SU-DHL-6 (cell line): ENCODE measurements at regions not wholly inside any gene's neighbourhood (a gene's known extent, or its start where the extent isn't known, plus 50 kb on each side); places are given as distances from the start of the nearest gene placed in this dataset.

Source experiments
- CTCF ChIP-seq: fragments of 200-600 bp; sonication (generic); IDR thresholded peaks from one replicate; pipeline ENCODE4 v1.5.1; 2017; ENCODE audit warnings: antibody characterized with exemption, mild to moderate bottlenecking, low read length, moderate library complexity; ENCODE audit not compliant: insufficient read depth, poor library complexity, severe bottlenecking
- EZH2phosphoT487 ChIP-seq: fragments of 200-600 bp; sonication (generic), shearing (Covaris generic); conservative IDR thresholded peaks from 2 replicates; pipeline ENCODE4 v1.6.1; 2018; ENCODE audit warnings: mild to moderate bottlenecking, antibody characterized with exemption, low read length, moderate library complexity, mixed read lengths

GRCh38 chr14:80108430-80108829 is 102.9 kb downstream of the DIO2 start:
- no peak for TF ChIP-seq CTCF
- no peak for TF ChIP-seq EZH2phosphoT487
